IMR-90 (cell line): ENCODE measurements at regions not wholly inside any gene's neighbourhood (a gene's known extent, or its start where the extent isn't known, plus 50 kb on each side); places are given as distances from the start of the nearest gene placed in this dataset.

ENCODE experiments used
- ATAC-seq: fragments of 200-7000 bp; cut with Tn5 transposase; 2 replicates; pipeline ENCODE4 v1.9.1; 2020; ENCODE audit warnings: low read depth, mild to moderate bottlenecking, moderate library complexity
- BruUV-seq: library from RNA; stranded (reverse); fragments of 400-500 nt; replicated peaks from 2 replicates; lab custom pipeline; 2021; lab: Mats Ljungman, UMichigan
- CTCF ChIA-PET: fragments of 300-600 bp; formaldehyde crosslinking; extraction: SDS; loops from one replicate; lab custom pipeline; 2021; ENCODE audit warnings: antibody characterized with exemption; lab: Yijun Ruan, JAX
- POLR2A ChIA-PET: fragments of 300-600 bp; sonication (Branson Sonifier 250); formaldehyde crosslinking; loops from one replicate; lab custom pipeline; 2022; ENCODE audit warnings: antibody characterized with exemption; ENCODE audit not compliant: unreplicated experiment; lab: Charles Lee
- DNase-seq: peaks from one replicate; pipeline ENCODE4 v3.0.0; 2013
- H2AFZ ChIP-seq: replicated peaks from 2 replicates; pipeline ENCODE3; 2013; ENCODE audit warnings: low read length, mild to moderate bottlenecking; ENCODE audit not compliant: poor library complexity
- H2AK5ac ChIP-seq: 2 replicates; pipeline ENCODE4 v1.6.1; 2013; ENCODE audit warnings: low read depth, low read length, inconsistent platforms
- H2AK9ac ChIP-seq: replicated peaks from 2 replicates; pipeline ENCODE3; 2013; ENCODE audit warnings: mild to moderate bottlenecking, low read depth, low read length, moderate library complexity; ENCODE audit not compliant: poor library complexity
- H2BK120ac ChIP-seq: 2 replicates; pipeline ENCODE4 v1.6.1; 2013; ENCODE audit warnings: low read depth, low read length, inconsistent platforms
- H2BK15ac ChIP-seq: 3 replicates; pipeline ENCODE4 v1.6.1; 2013; ENCODE audit warnings: low read depth, low read length, inconsistent platforms
- H2BK20ac ChIP-seq: 2 replicates; pipeline ENCODE4 v1.6.1; 2013; ENCODE audit warnings: low read depth, mild to moderate bottlenecking, inconsistent platforms, low read length, moderate library complexity
- H2BK5ac ChIP-seq: 2 replicates; pipeline ENCODE4 v1.6.1; 2013; ENCODE audit warnings: mild to moderate bottlenecking, low read depth, low read length, inconsistent platforms; ENCODE audit not compliant: poor library complexity, severe bottlenecking
- H3K14ac ChIP-seq: replicated peaks from 2 replicates; pipeline ENCODE4 v1.6.1; 2013; ENCODE audit warnings: low read depth, low read length, inconsistent platforms
- H3K18ac ChIP-seq: 2 replicates; pipeline ENCODE4 v1.6.1; 2013; ENCODE audit warnings: low read depth, low read length, control low read depth
- H3K23ac ChIP-seq: 2 replicates; pipeline ENCODE4 v1.6.1; 2013; ENCODE audit warnings: low read depth, low read length, inconsistent platforms
- H3K27ac ChIP-seq: 2 replicates; pipeline ENCODE4 v1.5.1; 2013; ENCODE audit warnings: mild to moderate bottlenecking, control low read depth, low read length; ENCODE audit not compliant: insufficient read depth
- H3K27me3 ChIP-seq: 2 replicates; pipeline ENCODE4 v1.6.1; 2013; ENCODE audit warnings: low read length; ENCODE audit not compliant: control insufficient read depth, insufficient read depth
- H3K36me3 ChIP-seq: 2 replicates; pipeline ENCODE4 v1.6.1; 2013; ENCODE audit warnings: low read length, mixed read lengths; ENCODE audit not compliant: control insufficient read depth, insufficient read depth
- H3K4ac ChIP-seq: 2 replicates; pipeline ENCODE4 v1.6.1; 2013; ENCODE audit warnings: low read depth, low read length, inconsistent platforms
- H3K4me1 ChIP-seq: 2 replicates; pipeline ENCODE4 v1.6.1; 2013; ENCODE audit warnings: low read length, mixed read lengths; ENCODE audit not compliant: control insufficient read depth, insufficient read depth
- H3K4me2 ChIP-seq: 2 replicates; pipeline ENCODE4 v1.6.1; 2013; ENCODE audit warnings: low read depth, mild to moderate bottlenecking, control low read depth, low read length, moderate library complexity
- H3K4me3 ChIP-seq: 2 replicates; pipeline ENCODE4 v1.5.1; 2013; ENCODE audit warnings: low read depth, mild to moderate bottlenecking, control low read depth, low read length, moderate library complexity; ENCODE audit not compliant: insufficient read depth
- H3K56ac ChIP-seq: 2 replicates; pipeline ENCODE4 v1.6.1; 2013; ENCODE audit warnings: low read length, inconsistent platforms; ENCODE audit not compliant: insufficient read depth; ENCODE audit errors: extremely low read depth
- H3K79me1 ChIP-seq, 2 experiments: 2 replicates each; pipeline ENCODE4 v1.6.1; 2013; ENCODE audit warnings: low read length in 2 of 2, inconsistent platforms in 1 of 2, low read depth in 1 of 2
- H3K9ac ChIP-seq: 2 replicates; pipeline ENCODE4 v1.6.1; 2013; ENCODE audit warnings: low read depth, low read length, control low read depth
- H3K9me1 ChIP-seq: 2 replicates; pipeline ENCODE4 v1.6.1; 2013; ENCODE audit warnings: low read length, inconsistent platforms; ENCODE audit not compliant: insufficient read depth
- H3K9me3 ChIP-seq: 2 replicates; pipeline ENCODE4 v1.6.1; 2013; ENCODE audit warnings: low read length; ENCODE audit not compliant: control insufficient read depth, insufficient read depth
- H4K20me1 ChIP-seq: 2 replicates; pipeline ENCODE4 v1.6.1; 2013; ENCODE audit warnings: low read length, inconsistent platforms; ENCODE audit not compliant: insufficient read depth
- H4K5ac ChIP-seq: 2 replicates; pipeline ENCODE4 v1.6.1; 2013; ENCODE audit warnings: mild to moderate bottlenecking, low read depth, low read length, control low read depth
- H4K8ac ChIP-seq, 2 experiments: 2 replicates each; pipeline ENCODE4 v1.6.1; 2013; ENCODE audit warnings: low read depth in 2 of 2, low read length in 2 of 2, control low read depth in 1 of 2, inconsistent platforms in 1 of 2
- H4K91ac ChIP-seq: 2 replicates; pipeline ENCODE4 v1.6.1; 2013; ENCODE audit warnings: low read depth, low read length, inconsistent platforms; ENCODE audit not compliant: insufficient read depth
- BHLHE40 ChIP-seq: fragments of 150-350 bp; IDR thresholded peaks from 2 replicates; pipeline ENCODE4 v1.6.1; 2016; ENCODE audit warnings: mild to moderate bottlenecking, low read depth, low read length
- CEBPB ChIP-seq: IDR thresholded peaks from 2 replicates; pipeline ENCODE4 v1.6.1; 2012; ENCODE audit warnings: low read depth, low read length, improper control_type of control experiment
- CHD1 ChIP-seq: IDR thresholded peaks from 2 replicates; pipeline ENCODE4 v1.6.1; 2012; ENCODE audit warnings: low read depth, low read length, improper control_type of control experiment
- CTCF ChIP-seq: conservative IDR thresholded peaks from 2 replicates; pipeline ENCODE4 v1.5.1; 2012; ENCODE audit warnings: mild to moderate bottlenecking, low read depth, low read length, improper control_type of control experiment
- ELK1 ChIP-seq: fragments of 150-350 bp; IDR thresholded peaks from 2 replicates; pipeline ENCODE4 v1.6.1; 2016; ENCODE audit warnings: low read depth, mild to moderate bottlenecking, low read length, moderate library complexity, borderline replicate concordance
- FOS ChIP-seq: fragments of 150-350 bp; IDR thresholded peaks from 2 replicates; pipeline ENCODE4 v1.6.1; 2016; ENCODE audit warnings: low read depth, low read length
- MAFK ChIP-seq: IDR thresholded peaks from 2 replicates; pipeline ENCODE4 v1.6.1; 2012; ENCODE audit warnings: low read depth, low read length, improper control_type of control experiment
- MAZ ChIP-seq: IDR thresholded peaks from 2 replicates; pipeline ENCODE4 v1.6.1; 2012; ENCODE audit warnings: low read depth, mild to moderate bottlenecking, low read length, improper control_type of control experiment, moderate library complexity, borderline replicate concordance
- MXI1 ChIP-seq: IDR thresholded peaks from 2 replicates; pipeline ENCODE4 v1.6.1; 2012; ENCODE audit warnings: low read depth, mild to moderate bottlenecking, low read length, moderate library complexity, borderline replicate concordance
- NFE2L2 ChIP-seq: fragments of 150-350 bp; IDR thresholded peaks from 2 replicates; pipeline ENCODE4 v1.6.1; 2016; ENCODE audit warnings: low read depth, mild to moderate bottlenecking, low read length
- POLR2A ChIP-seq: IDR thresholded peaks from 2 replicates; pipeline ENCODE4 v1.6.1; 2012; ENCODE audit warnings: mild to moderate bottlenecking, low read depth, low read length
- RAD21 ChIP-seq: IDR thresholded peaks from 2 replicates; pipeline ENCODE4 v1.6.1; 2012; ENCODE audit warnings: low read length, improper control_type of control experiment
- RCOR1 ChIP-seq: IDR thresholded peaks from 2 replicates; pipeline ENCODE4 v1.6.1; 2012; ENCODE audit warnings: mild to moderate bottlenecking, low read length, improper control_type of control experiment; ENCODE audit not compliant: insufficient replicate concordance
- RFX5 ChIP-seq: IDR thresholded peaks from 2 replicates; pipeline ENCODE4 v1.8.0; 2012; ENCODE audit warnings: low read depth, mild to moderate bottlenecking, low read length, moderate library complexity
- SMC3 ChIP-seq: fragments of 150-350 bp; IDR thresholded peaks from 2 replicates; pipeline ENCODE4 v1.6.1; 2016; ENCODE audit warnings: low read depth, mild to moderate bottlenecking, antibody characterized with exemption, low read length, moderate library complexity
- USF2 ChIP-seq: fragments of 150-350 bp; IDR thresholded peaks from 2 replicates; pipeline ENCODE4 v1.6.1; 2017; ENCODE audit warnings: mild to moderate bottlenecking, antibody characterized with exemption, low read length, low read depth
- WGBS, 2 experiments: methylation state at CpG; one replicate each; pipeline versions ENCODE4 v1.1.5 to v1.1.7; 2013; ENCODE audit warnings: missing lambda C conversion rate in 2 of 2; ENCODE audit not compliant: insufficient read length in 1 of 2; ENCODE audit errors: extremely low coverage in 2 of 2; 5-methylcytosine and 5-hydroxymethylcytosine counted together
- dilution Hi-C: fragments of 300-500 bp; cut with HindIII; formaldehyde crosslinking; loops from one replicate; pipeline ENCODE4 v1.14.3; 2018; ENCODE audit warnings: low sequenced_read_pairs; ENCODE audit not compliant: unreplicated experiment
- in situ Hi-C: fragments of 300-500 bp; cut with MboI; formaldehyde crosslinking; loops from 3 replicates; pipeline ENCODE4 v1.14.3; 2019; ENCODE audit warnings: low sequenced_read_pairs, inconsistent platforms, mixed read lengths
- intact Hi-C: fragments of 100-400 bp; cut with micrococcal nuclease; formaldehyde crosslinking; loops from 2 replicates; pipeline ENCODE4 v1.10.0; 2022

GRCh38 chr1:227391211-227391610, 72.9 kb upstream of the CDC42BPA start:
- TF ChIP-seq FOS (no peak), RCOR1 (no peak), CEBPB (no peak), RAD21 (no peak), MAZ (no peak), POLR2A (no peak), MXI1 (no peak), ELK1 (no peak), BHLHE40 (no peak), USF2 (no peak), NFE2L2 (no peak), MAFK (no peak), SMC3 (no peak), CTCF (no peak), RFX5 (no peak), CHD1 (no peak)
- dilution Hi-C loops = no loop called here
- no peaks in the 10 kb centered on the region for H3K9me1 ChIP-seq
- no peak overlapping the region for H2BK15ac ChIP-seq
- 80% methylated on average over 1 of the region's 4 CpGs; no CpG with 5 or more reads in 1 of the 2 experiments for WGBS, 2 experiments
- ChIA-PET POLR2A (no interaction called here), CTCF (no interaction called here)
- no peak overlapping the region for H2AK9ac ChIP-seq
- H4K5ac ChIP-seq = no peak overlapping the region
- no peak overlapping the region for H3K18ac ChIP-seq
- no peaks in the 10 kb centered on the region for H4K20me1 ChIP-seq
- no peak overlapping the region for H4K91ac ChIP-seq
- no TSS peak for BruUV-seq
- no peak overlapping the region for H3K9ac ChIP-seq
- no peak overlapping the region for H3K4me2 ChIP-seq
- H3K4me3 ChIP-seq = no peak overlapping the region
- H4K8ac ChIP-seq = no peak overlapping the region
- in situ Hi-C loops = no loop called here
- intact Hi-C loops = no loop called here
- H2BK5ac ChIP-seq = no peak overlapping the region
- H2BK120ac ChIP-seq = no peak overlapping the region
- no peak overlapping the region for H3K23ac ChIP-seq
- no peaks in the 10 kb centered on the region for H3K9me3 ChIP-seq
- H3K4ac ChIP-seq = no peak overlapping the region
- no peak overlapping the region for H3K56ac ChIP-seq
- H3K4me1 ChIP-seq = no peaks in the 10 kb centered on the region
- no peak overlapping the region for H2AFZ ChIP-seq
- no peak overlapping the region for H2BK20ac ChIP-seq
- H3K79me1 ChIP-seq = no peaks in the 10 kb centered on the region
- no peaks in the 10 kb centered on the region for H3K36me3 ChIP-seq
- H3K14ac ChIP-seq = no peak overlapping the region
- H3K27ac ChIP-seq = no peak overlapping the region
- ATAC-seq (no peak), DNase-seq (no peak)
- H2AK5ac ChIP-seq = no peak overlapping the region
- no peaks in the 10 kb centered on the region; the same call in 1 of the 2 replicates for H3K27me3 ChIP-seq
